ENCODE measurements at regions not wholly inside any gene's neighbourhood (a gene's known extent, or its start where the extent isn't known, plus 50 kb on each side); places are given as distances from the start of the nearest gene placed in this dataset.

GRCh38 chr9:107154766-107155165, 128.3 kb upstream of the RAD23B start:
- TF ChIP-seq CTCF (IDR thresholded peaks at IDR 0.05) (no peak), POLR2A (IDR thresholded peaks at IDR 0.05) (no peak)

All from thyroid gland (tissue), 4 donors.